ENCODE measurements at regions not wholly inside any gene's neighbourhood (a gene's known extent, or its start where the extent isn't known, plus 50 kb on each side); places are given as distances from the start of the nearest gene placed in this dataset.

- H3K27me3 ChIP-seq (ENCODE audit: control insufficient read depth in 1 of 2, insufficient read depth in 2 of 2, low read length in 2 of 2), result no peaks in the 10 kb centered on the region
- no peak; the same call in 2 of the 3 replicates for ATAC-seq
- no peaks in the 10 kb centered on the region for H3K36me3 ChIP-seq (replicated peaks in 1 of 2; ENCODE audit: control insufficient read depth in 1 of 2, insufficient read depth in 2 of 2, low read length in 2 of 2)
- in situ Hi-C loops (cut with HindIII; ENCODE audit: extremely low pct_ligation_motif_present, low pct_unique_long_range_greater_than_20kb), result no loop called here
- no peak for FAIRE-seq
- no peak overlapping the region for H2AFZ ChIP-seq (ENCODE audit: low read length)
- H3K27ac ChIP-seq (ENCODE audit: extremely low read length, insufficient read depth, low read length), result no peak overlapping the region
- POLR2A ChIA-PET, result no interaction called here
- H3K79me2 ChIP-seq (ENCODE audit: insufficient read depth, low read length), result no peaks in the 10 kb centered on the region
- intact Hi-C loops (cut with micrococcal nuclease; ENCODE audit: unreplicated experiment), result no loop called here
- no TSS peak for BruUV-seq (replicated peaks)
- no peak overlapping the region for H3K4me2 ChIP-seq (ENCODE audit: low read depth, low read length)
- no peaks in the 10 kb centered on the region for H4K20me1 ChIP-seq (ENCODE audit: insufficient read depth, low read length)
- TF ChIP-seq EP300 (IDR thresholded peaks at IDR 0.05; ENCODE audit: low read depth in 2 of 2, low read length in 2 of 2) (no peak), EP300 (CRISPR knock-in tag; IDR thresholded peaks at IDR 0.05; ENCODE audit: borderline replicate concordance) (no peak), ZNF121 (CRISPR knock-in tag; IDR thresholded peaks at IDR 0.05) (no peak), E2F1 (CRISPR knock-in tag; IDR thresholded peaks at IDR 0.05) (no peak), CTCF (CRISPR knock-in tag; IDR thresholded peaks at IDR 0.05) (no peak), FOXK2 (IDR thresholded peaks at IDR 0.05) (no peak)
- H3K9ac ChIP-seq (ENCODE audit: insufficient read depth, low read depth, low read length), result no peak overlapping the region
- H3K4me3 ChIP-seq (replicated peaks in 1 of 3; ENCODE audit: insufficient read depth in 1 of 3, low read depth in 2 of 3, low read length in 3 of 3), result no peak overlapping the region
- 43% methylated on average over 8 of the region's 9 CpGs for WGBS (ENCODE audit: low lambda C conversion rate)
- H3K9me3 ChIP-seq (ENCODE audit: low read length), result no peaks in the 10 kb centered on the region
- CTCF ChIA-PET (ENCODE audit: low intra/inter-chr PET ratio, low total read pairs), result no interaction called here
- no peaks in the 10 kb centered on the region for H3K4me1 ChIP-seq (ENCODE audit: insufficient read depth, low read length)
- DNase-seq (ENCODE audit: low spot score), result no peak
These were observed 1063.9 kb upstream of the ACO1 start for GRCh38 chr9:31320494-31320893.

- DNase-seq (ENCODE audit: low spot score), result no peak
- Histone ChIP-seq H3K79me2 (ENCODE audit: insufficient read depth, low read length) (no peaks in the 10 kb centered on the region), H3K27ac (ENCODE audit: extremely low read length, insufficient read depth, low read length) (no peak overlapping the region), H2AFZ (ENCODE audit: low read length) (no peak overlapping the region), H3K36me3 (replicated peaks in 1 of 2; ENCODE audit: control insufficient read depth in 1 of 2, insufficient read depth in 2 of 2, low read length in 2 of 2) (no peaks in the 10 kb centered on the region), H3K27me3 (ENCODE audit: control insufficient read depth in 1 of 2, insufficient read depth in 2 of 2, low read length in 2 of 2) (no peaks in the 10 kb centered on the region; a peak in 1 of 5 replicates), H3K9ac (ENCODE audit: insufficient read depth, low read depth, low read length) (no peak overlapping the region), H3K4me1 (ENCODE audit: insufficient read depth, low read length) (no peaks in the 10 kb centered on the region), H3K9me3 (ENCODE audit: low read length) (no peaks in the 10 kb centered on the region), H3K4me3 (replicated peaks in 1 of 3; ENCODE audit: insufficient read depth in 1 of 3, low read depth in 2 of 3, low read length in 3 of 3) (no peak overlapping the region), H3K4me2 (ENCODE audit: low read depth, low read length) (no peak overlapping the region), H4K20me1 (ENCODE audit: insufficient read depth, low read length) (no peaks in the 10 kb centered on the region)
- TF ChIP-seq ZNF333 (CRISPR knock-in tag; IDR thresholded peaks at IDR 0.05; ENCODE audit: borderline replicate concordance) (no peak), KDM4B (CRISPR knock-in tag; IDR thresholded peaks at IDR 0.05) (no peak)
- ATAC-seq, result no peak
- 0% methylated on average over 3 of the region's 6 CpGs for WGBS (ENCODE audit: low lambda C conversion rate)
- in situ Hi-C loops (cut with HindIII; ENCODE audit: extremely low pct_ligation_motif_present, low pct_unique_long_range_greater_than_20kb), result no loop called here
- ChIA-PET CTCF (ENCODE audit: low intra/inter-chr PET ratio, low total read pairs) (no interaction called here), POLR2A (no interaction called here)
- no peak for FAIRE-seq
- no TSS peak for BruUV-seq (replicated peaks)
- intact Hi-C loops (cut with micrococcal nuclease; ENCODE audit: unreplicated experiment), result no loop called here
These were observed 1063.2 kb upstream of the ACO1 start for GRCh38 chr9:31321256-31321655.
